Transverse colon (tissue), 4 donors: ENCODE measurements at regions not wholly inside any gene's neighbourhood (a gene's known extent, or its start where the extent isn't known, plus 50 kb on each side); places are given as distances from the start of the nearest gene placed in this dataset.

Source experiments
- CTCF ChIP-seq, 5 experiments: fragments of 200-600 bp in 3 of 5; fragments of 450-650 bp in 2 of 5; sonication (generic) in 3 of 5; IDR thresholded peaks; 1 replicate in 2 of 5; 2 replicates in 3 of 5; pipeline ENCODE4 v1.5.1; 2016 to 2017; ENCODE audit warnings: antibody characterized with exemption in 5 of 5, inconsistent platforms in 3 of 5, mild to moderate bottlenecking in 2 of 5, moderate library complexity in 1 of 5
- POLR2A ChIP-seq: fragments of 450-650 bp; IDR thresholded peaks from one replicate; pipeline ENCODE4 v1.6.1; 2016; ENCODE audit warnings: antibody characterized with exemption, mild to moderate bottlenecking, moderate library complexity
- POLR2AphosphoS5 ChIP-seq, 3 donors: sonication (generic); formaldehyde crosslinking; IDR thresholded peaks; one replicate each; pipeline ENCODE4 v1.6.1; 2016; ENCODE audit warnings: antibody characterized with exemption in 3 of 3

- no peak for TF ChIP-seq CTCF (IDR thresholded peaks at IDR 0.05)
- no peak for TF ChIP-seq POLR2AphosphoS5 (IDR thresholded peaks at IDR 0.05)
- TF ChIP-seq POLR2A = no peak
Measured at GRCh38 chr1:219276049-219276738, 102.5 kb downstream of the LYPLAL1 start.
